ENCODE measurements at regions not wholly inside any gene's neighbourhood (a gene's known extent, or its start where the extent isn't known, plus 50 kb on each side); places are given as distances from the start of the nearest gene placed in this dataset.

DNA sequence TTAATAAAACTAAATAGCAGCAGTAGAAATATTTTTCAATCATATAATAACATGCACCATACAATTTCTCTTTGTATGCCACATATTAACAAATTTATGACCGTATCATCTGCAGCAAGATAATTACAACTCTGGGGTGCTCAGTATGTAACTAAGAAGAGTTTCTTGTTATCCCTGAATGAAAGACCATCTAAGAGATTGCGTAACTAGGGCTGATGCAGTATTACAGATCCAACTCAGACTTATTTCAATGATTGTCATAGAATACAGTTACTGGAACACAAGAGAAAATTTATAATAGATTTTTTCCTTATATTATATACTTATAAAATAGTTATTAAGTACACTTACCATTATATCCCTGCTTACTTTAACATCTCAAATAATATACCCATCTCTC lies 305.1 kb downstream of the SLITRK1 start:
- Histone ChIP-seq H3K27me3 (ENCODE audit: insufficient read depth, poor library complexity, severe bottlenecking) (no peaks in the 10 kb centered on the region), H3K27ac (replicated peaks) (no peak overlapping the region), H3K4me3 (replicated peaks; ENCODE audit: insufficient read depth, low read length) (no peak overlapping the region)
- TF ChIP-seq POLR2AphosphoS5 (IDR thresholded peaks at IDR 0.05; ENCODE audit: low read depth): no peak
- TF ChIP-seq, protein P1, sequence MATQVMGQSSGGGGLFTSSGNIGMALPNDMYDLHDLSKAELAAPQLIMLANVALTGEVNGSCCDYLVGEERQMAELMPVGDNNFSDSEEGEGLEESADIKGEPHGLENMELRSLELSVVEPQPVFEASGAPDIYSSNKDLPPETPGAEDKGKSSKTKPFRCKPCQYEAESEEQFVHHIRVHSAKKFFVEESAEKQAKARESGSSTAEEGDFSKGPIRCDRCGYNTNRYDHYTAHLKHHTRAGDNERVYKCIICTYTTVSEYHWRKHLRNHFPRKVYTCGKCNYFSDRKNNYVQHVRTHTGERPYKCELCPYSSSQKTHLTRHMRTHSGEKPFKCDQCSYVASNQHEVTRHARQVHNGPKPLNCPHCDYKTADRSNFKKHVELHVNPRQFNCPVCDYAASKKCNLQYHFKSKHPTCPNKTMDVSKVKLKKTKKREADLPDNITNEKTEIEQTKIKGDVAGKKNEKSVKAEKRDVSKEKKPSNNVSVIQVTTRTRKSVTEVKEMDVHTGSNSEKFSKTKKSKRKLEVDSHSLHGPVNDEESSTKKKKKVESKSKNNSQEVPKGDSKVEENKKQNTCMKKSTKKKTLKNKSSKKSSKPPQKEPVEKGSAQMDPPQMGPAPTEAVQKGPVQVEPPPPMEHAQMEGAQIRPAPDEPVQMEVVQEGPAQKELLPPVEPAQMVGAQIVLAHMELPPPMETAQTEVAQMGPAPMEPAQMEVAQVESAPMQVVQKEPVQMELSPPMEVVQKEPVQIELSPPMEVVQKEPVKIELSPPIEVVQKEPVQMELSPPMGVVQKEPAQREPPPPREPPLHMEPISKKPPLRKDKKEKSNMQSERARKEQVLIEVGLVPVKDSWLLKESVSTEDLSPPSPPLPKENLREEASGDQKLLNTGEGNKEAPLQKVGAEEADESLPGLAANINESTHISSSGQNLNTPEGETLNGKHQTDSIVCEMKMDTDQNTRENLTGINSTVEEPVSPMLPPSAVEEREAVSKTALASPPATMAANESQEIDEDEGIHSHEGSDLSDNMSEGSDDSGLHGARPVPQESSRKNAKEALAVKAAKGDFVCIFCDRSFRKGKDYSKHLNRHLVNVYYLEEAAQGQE (IDR thresholded peaks at IDR 0.05; ENCODE audit: insufficient replicate concordance, low read depth): no peak
- no peak for TF ChIP-seq GABPA (IDR thresholded peaks at IDR 0.05; ENCODE audit: low read depth)
- no peak for TF ChIP-seq SPI1 (IDR thresholded peaks at IDR 0.05; ENCODE audit: borderline replicate concordance, low read depth)
- TF ChIP-seq, protein P2, sequence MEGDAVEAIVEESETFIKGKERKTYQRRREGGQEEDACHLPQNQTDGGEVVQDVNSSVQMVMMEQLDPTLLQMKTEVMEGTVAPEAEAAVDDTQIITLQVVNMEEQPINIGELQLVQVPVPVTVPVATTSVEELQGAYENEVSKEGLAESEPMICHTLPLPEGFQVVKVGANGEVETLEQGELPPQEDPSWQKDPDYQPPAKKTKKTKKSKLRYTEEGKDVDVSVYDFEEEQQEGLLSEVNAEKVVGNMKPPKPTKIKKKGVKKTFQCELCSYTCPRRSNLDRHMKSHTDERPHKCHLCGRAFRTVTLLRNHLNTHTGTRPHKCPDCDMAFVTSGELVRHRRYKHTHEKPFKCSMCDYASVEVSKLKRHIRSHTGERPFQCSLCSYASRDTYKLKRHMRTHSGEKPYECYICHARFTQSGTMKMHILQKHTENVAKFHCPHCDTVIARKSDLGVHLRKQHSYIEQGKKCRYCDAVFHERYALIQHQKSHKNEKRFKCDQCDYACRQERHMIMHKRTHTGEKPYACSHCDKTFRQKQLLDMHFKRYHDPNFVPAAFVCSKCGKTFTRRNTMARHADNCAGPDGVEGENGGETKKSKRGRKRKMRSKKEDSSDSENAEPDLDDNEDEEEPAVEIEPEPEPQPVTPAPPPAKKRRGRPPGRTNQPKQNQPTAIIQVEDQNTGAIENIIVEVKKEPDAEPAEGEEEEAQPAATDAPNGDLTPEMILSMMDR (IDR thresholded peaks at IDR 0.05; ENCODE audit: insufficient read depth, low read length): no peak
- no peak for DNase-seq (ENCODE audit: low read depth in 1 of 2, low spot score in 1 of 2)

DNA sequence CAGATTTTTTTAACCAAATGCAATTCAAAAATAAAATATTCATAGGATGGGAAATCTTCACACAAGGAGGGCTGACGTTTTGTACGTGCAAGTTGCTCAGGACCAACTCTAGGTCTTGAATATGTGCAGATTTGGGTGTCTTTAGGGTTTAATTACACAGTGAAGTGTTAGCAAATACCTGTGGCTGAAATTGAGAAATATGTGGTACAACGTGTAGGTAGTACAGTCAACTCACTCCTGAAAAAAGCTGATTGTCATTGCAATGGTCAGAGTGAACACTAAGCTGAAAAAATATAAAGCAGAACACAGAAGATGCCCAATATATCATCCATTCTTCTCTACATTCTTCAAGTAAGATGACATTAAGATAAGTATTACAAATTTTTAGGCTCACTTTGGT lies 314.3 kb downstream of the SLITRK1 start:
- no peak for DNase-seq (ENCODE audit: low read depth in 1 of 2, low spot score in 1 of 2)
- Histone ChIP-seq H3K4me3 (replicated peaks; ENCODE audit: insufficient read depth, low read length) (no peak overlapping the region), H3K27ac (replicated peaks) (no peak overlapping the region), H3K27me3 (ENCODE audit: insufficient read depth, poor library complexity, severe bottlenecking) (no peaks in the 10 kb centered on the region)
- TF ChIP-seq, protein P2 (IDR thresholded peaks at IDR 0.05; ENCODE audit: insufficient read depth, low read length): no peak
- TF ChIP-seq GABPA (IDR thresholded peaks at IDR 0.05; ENCODE audit: low read depth) (no peak), POLR2AphosphoS5 (IDR thresholded peaks at IDR 0.05; ENCODE audit: low read depth) (no peak), SPI1 (IDR thresholded peaks at IDR 0.05; ENCODE audit: borderline replicate concordance, low read depth) (no peak)
- TF ChIP-seq, protein P1 (IDR thresholded peaks at IDR 0.05; ENCODE audit: insufficient replicate concordance, low read depth): no peak

DNA sequence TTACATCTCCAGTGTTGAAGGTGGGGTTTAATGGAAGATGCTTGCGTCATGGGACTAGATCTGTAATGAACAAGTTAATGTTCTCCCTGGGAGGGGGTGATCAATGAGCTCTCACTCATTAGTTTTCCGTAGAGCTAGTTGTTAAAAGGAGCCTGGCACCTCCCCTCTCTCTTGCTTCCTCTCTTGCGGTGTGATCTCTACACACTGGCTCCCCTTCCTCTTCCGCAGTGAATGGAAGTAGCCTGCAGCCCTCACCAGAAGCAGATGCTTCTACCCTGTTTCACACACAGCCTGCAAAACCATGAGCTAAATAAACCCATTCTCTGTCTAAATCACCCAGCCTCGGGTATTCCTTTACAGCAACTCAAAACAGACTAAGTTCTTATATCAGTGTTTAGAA lies 318.8 kb downstream of the SLITRK1 start:
- Histone ChIP-seq H3K4me3 (replicated peaks; ENCODE audit: insufficient read depth, low read length) (no peak overlapping the region), H3K27ac (replicated peaks) (no peak overlapping the region), H3K27me3 (ENCODE audit: insufficient read depth, poor library complexity, severe bottlenecking) (no peaks in the 10 kb centered on the region)
- no peak for DNase-seq (ENCODE audit: low read depth in 1 of 2, low spot score in 1 of 2)
- no peak for TF ChIP-seq POLR2AphosphoS5 (IDR thresholded peaks at IDR 0.05; ENCODE audit: low read depth)
- TF ChIP-seq, protein P2 (IDR thresholded peaks at IDR 0.05; ENCODE audit: insufficient read depth, low read length): no peak
- TF ChIP-seq GABPA (IDR thresholded peaks at IDR 0.05; ENCODE audit: low read depth): no peak
- no peak for TF ChIP-seq SPI1 (IDR thresholded peaks at IDR 0.05; ENCODE audit: borderline replicate concordance, low read depth)
- TF ChIP-seq, protein P1 (IDR thresholded peaks at IDR 0.05; ENCODE audit: insufficient replicate concordance, low read depth): no peak

Data from HL-60 (cell line).